GM19467 (cell line): ENCODE measurements at regions not wholly inside any gene's neighbourhood (a gene's known extent, or its start where the extent isn't known, plus 50 kb on each side); places are given as distances from the start of the nearest gene placed in this dataset.
"Not testable (repeated sequence)": the region's sequence is repeated elsewhere in the genome, so short reads cannot be mapped to it uniquely, and the experiment has no call there.

Source experiments
- ATAC-seq: cut with Tn5 transposase; IDR thresholded peaks from one replicate; pipeline ENCODE4 v1.9.1; 2021; ENCODE audit warnings: mild to moderate bottlenecking, moderate library complexity; ENCODE audit not compliant: unreplicated experiment

GRCh38 chr2:155913356-155913755 lies 419.2 kb downstream of the NR4A2 start:
- ATAC-seq = no peak

- ATAC-seq = no peak
Measured at GRCh38 chr2:155908567-155908966, 424.0 kb downstream of the NR4A2 start.

GRCh38 chr2:155907211-155907610 lies 425.3 kb downstream of the NR4A2 start:
- no peak for ATAC-seq

- ATAC-seq = no peak
Measured at GRCh38 chr2:155905657-155906056, 426.9 kb downstream of the NR4A2 start.

- no peak for ATAC-seq
Measured at GRCh38 chr2:155904720-155905119, 427.8 kb downstream of the NR4A2 start.

GRCh38 chr2:155902635-155903034 lies 429.9 kb downstream of the NR4A2 start:
- no peak for ATAC-seq

- ATAC-seq = no peak
Measured at GRCh38 chr2:155895016-155895415, 437.5 kb downstream of the NR4A2 start.

GRCh38 chr2:155880382-155880781 lies 452.1 kb downstream of the NR4A2 start:
- not testable (repeated sequence) for ATAC-seq

- ATAC-seq = not testable (repeated sequence)
Measured at GRCh38 chr2:155879900-155880299, 452.6 kb downstream of the NR4A2 start.

GRCh38 chr2:155872396-155872795 lies 460.1 kb downstream of the NR4A2 start:
- no peak for ATAC-seq

GRCh38 chr2:155871940-155872339 lies 460.6 kb downstream of the NR4A2 start:
- ATAC-seq = no peak

GRCh38 chr2:155867564-155867963 lies 465.0 kb downstream of the NR4A2 start:
- ATAC-seq = no peak

GRCh38 chr2:155866477-155866876 lies 466.0 kb downstream of the NR4A2 start:
- ATAC-seq = no peak

GRCh38 chr2:155852156-155852555 lies 480.4 kb downstream of the NR4A2 start:
- ATAC-seq = no peak

- no peak for ATAC-seq
Measured at GRCh38 chr2:155846259-155846658, 486.3 kb downstream of the NR4A2 start.

- ATAC-seq = no peak
Measured at GRCh38 chr2:155844461-155844860, 488.1 kb downstream of the NR4A2 start.

GRCh38 chr2:155842103-155842502 lies 490.4 kb downstream of the NR4A2 start:
- no peak for ATAC-seq

- ATAC-seq = no peak
Measured at GRCh38 chr2:155841442-155841841, 491.1 kb downstream of the NR4A2 start.

- ATAC-seq = no peak
Measured at GRCh38 chr2:155840661-155841060, 491.9 kb downstream of the NR4A2 start.

GRCh38 chr2:155839991-155840390 lies 492.5 kb downstream of the NR4A2 start:
- no peak for ATAC-seq

- no peak for ATAC-seq
Measured at GRCh38 chr2:155839436-155839835, 493.1 kb downstream of the NR4A2 start.

GRCh38 chr2:155836439-155836838 lies 496.1 kb downstream of the NR4A2 start:
- no peak for ATAC-seq

GRCh38 chr2:155830817-155831579 lies 501.5 kb downstream of the NR4A2 start:
- no peak for ATAC-seq
